ENCODE measurements at regions not wholly inside any gene's neighbourhood (a gene's known extent, or its start where the extent isn't known, plus 50 kb on each side); places are given as distances from the start of the nearest gene placed in this dataset.

DNA sequence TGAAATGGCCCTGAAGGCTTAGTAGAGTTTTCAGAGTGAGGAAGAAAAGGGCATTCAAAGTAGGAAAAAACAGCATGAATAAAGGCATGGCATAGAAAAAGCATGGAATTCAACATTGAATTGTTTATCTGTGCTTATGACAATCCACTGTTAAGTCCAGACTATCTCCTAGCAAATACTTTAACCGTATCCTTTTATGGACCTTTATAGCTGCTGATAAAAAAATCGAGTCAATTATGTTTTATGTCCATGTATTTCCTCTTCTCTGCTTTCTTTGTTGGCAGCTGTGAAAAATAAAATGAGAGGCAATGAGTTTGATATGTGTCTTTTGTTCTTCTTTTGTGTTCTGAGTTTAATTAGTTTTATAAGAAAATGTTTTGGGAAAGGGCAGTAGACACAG lies 70.4 kb downstream of the TDRD15 start:
- H3K4me1 ChIP-seq (ENCODE audit: control insufficient read depth in 1 of 2, insufficient read depth in 2 of 2, low read length in 2 of 2) = no peaks in the 10 kb centered on the region
- no peak for TF ChIP-seq YY1 (IDR thresholded peaks at IDR 0.05; ENCODE audit: extremely low read depth, insufficient replicate concordance, low read depth, low read length)
- TF ChIP-seq EGR1 (IDR thresholded peaks at IDR 0.05; ENCODE audit: low read depth) = no peak
- TF ChIP-seq, protein P1, sequence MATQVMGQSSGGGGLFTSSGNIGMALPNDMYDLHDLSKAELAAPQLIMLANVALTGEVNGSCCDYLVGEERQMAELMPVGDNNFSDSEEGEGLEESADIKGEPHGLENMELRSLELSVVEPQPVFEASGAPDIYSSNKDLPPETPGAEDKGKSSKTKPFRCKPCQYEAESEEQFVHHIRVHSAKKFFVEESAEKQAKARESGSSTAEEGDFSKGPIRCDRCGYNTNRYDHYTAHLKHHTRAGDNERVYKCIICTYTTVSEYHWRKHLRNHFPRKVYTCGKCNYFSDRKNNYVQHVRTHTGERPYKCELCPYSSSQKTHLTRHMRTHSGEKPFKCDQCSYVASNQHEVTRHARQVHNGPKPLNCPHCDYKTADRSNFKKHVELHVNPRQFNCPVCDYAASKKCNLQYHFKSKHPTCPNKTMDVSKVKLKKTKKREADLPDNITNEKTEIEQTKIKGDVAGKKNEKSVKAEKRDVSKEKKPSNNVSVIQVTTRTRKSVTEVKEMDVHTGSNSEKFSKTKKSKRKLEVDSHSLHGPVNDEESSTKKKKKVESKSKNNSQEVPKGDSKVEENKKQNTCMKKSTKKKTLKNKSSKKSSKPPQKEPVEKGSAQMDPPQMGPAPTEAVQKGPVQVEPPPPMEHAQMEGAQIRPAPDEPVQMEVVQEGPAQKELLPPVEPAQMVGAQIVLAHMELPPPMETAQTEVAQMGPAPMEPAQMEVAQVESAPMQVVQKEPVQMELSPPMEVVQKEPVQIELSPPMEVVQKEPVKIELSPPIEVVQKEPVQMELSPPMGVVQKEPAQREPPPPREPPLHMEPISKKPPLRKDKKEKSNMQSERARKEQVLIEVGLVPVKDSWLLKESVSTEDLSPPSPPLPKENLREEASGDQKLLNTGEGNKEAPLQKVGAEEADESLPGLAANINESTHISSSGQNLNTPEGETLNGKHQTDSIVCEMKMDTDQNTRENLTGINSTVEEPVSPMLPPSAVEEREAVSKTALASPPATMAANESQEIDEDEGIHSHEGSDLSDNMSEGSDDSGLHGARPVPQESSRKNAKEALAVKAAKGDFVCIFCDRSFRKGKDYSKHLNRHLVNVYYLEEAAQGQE (IDR thresholded peaks at IDR 0.05; ENCODE audit: low read depth) = no peak
- TF ChIP-seq, protein P2, sequence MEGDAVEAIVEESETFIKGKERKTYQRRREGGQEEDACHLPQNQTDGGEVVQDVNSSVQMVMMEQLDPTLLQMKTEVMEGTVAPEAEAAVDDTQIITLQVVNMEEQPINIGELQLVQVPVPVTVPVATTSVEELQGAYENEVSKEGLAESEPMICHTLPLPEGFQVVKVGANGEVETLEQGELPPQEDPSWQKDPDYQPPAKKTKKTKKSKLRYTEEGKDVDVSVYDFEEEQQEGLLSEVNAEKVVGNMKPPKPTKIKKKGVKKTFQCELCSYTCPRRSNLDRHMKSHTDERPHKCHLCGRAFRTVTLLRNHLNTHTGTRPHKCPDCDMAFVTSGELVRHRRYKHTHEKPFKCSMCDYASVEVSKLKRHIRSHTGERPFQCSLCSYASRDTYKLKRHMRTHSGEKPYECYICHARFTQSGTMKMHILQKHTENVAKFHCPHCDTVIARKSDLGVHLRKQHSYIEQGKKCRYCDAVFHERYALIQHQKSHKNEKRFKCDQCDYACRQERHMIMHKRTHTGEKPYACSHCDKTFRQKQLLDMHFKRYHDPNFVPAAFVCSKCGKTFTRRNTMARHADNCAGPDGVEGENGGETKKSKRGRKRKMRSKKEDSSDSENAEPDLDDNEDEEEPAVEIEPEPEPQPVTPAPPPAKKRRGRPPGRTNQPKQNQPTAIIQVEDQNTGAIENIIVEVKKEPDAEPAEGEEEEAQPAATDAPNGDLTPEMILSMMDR (IDR thresholded peaks at IDR 0.05 in 2 of 3, conservative IDR thresholded peaks at IDR 0.05 in 1 of 3; ENCODE audit: borderline replicate concordance in 1 of 3, insufficient read depth in 1 of 3, low read depth in 2 of 3, low read length in 2 of 3) = no peak
- no peak for TF ChIP-seq CEBPB (IDR thresholded peaks at IDR 0.05; ENCODE audit: low read depth)
- no peak for TF ChIP-seq EZH2 (IDR thresholded peaks at IDR 0.05)
- TF ChIP-seq SRF (IDR thresholded peaks at IDR 0.05; ENCODE audit: low read depth) = no peak
- no peaks in the 10 kb centered on the region for H3K9me2 ChIP-seq (ENCODE audit: insufficient read depth)
- POLR2A ChIA-PET = no interaction called here
- no peak overlapping the region for H3K27ac ChIP-seq (ENCODE audit: low read depth, low read length)
- no TSS peak for BruUV-seq (replicated peaks)
- no peak overlapping the region for H2AFZ ChIP-seq (ENCODE audit: low read depth, low read length, poor library complexity, severe bottlenecking)
- H3K4me3 ChIP-seq (replicated peaks in 1 of 2; ENCODE audit: low read depth in 1 of 2, low read length in 2 of 2) = no peak overlapping the region
- H3K9ac ChIP-seq (ENCODE audit: low read length) = no peak overlapping the region
- CTCF ChIA-PET = no interaction called here
- intact Hi-C loops (cut with micrococcal nuclease) = no loop called here
- ATAC-seq (no peak), DNase-seq (ENCODE audit: low read depth, low spot score) (no peak)
- no peaks in the 10 kb centered on the region for H3K79me2 ChIP-seq (ENCODE audit: insufficient read depth, low read length)
- H3K4me2 ChIP-seq (ENCODE audit: low read length) = no peak overlapping the region
- no peaks in the 10 kb centered on the region for H4K20me1 ChIP-seq (ENCODE audit: insufficient read depth)
- H3K27me3 ChIP-seq (ENCODE audit: insufficient read depth, low read length) = peaks cover 9% of the 10 kb centered on the region; the same call in 1 of the 2 replicates
- RAD21 ChIA-PET (ENCODE audit: low non-redundant PET in 1 of 2, low total read pairs in 2 of 2, uncharacterized antibody in 2 of 2, unreplicated experiment in 2 of 2) = no interaction called here
- H3K36me3 ChIP-seq (ENCODE audit: control insufficient read depth in 1 of 2, insufficient read depth in 2 of 2, low read length in 2 of 2) = no peaks in the 10 kb centered on the region
- H3K9me3 ChIP-seq (ENCODE audit: control insufficient read depth in 1 of 2, insufficient read depth in 1 of 2, low read depth in 1 of 2, low read length in 2 of 2) = no peaks in the 10 kb centered on the region
